K562 (cell line): ENCODE measurements at regions not wholly inside any gene's neighbourhood (a gene's known extent, or its start where the extent isn't known, plus 50 kb on each side); places are given as distances from the start of the nearest gene placed in this dataset.

Experiments used
- ATAC-seq: fragments of 200-7000 bp; cut with Tn5 transposase; 3 replicates; pipeline ENCODE4 v1.9.1; 2020; ENCODE audit warnings: moderate library complexity
- BruUV-seq: library from RNA; stranded (reverse); fragments of 400-500 nt; replicated peaks from 2 replicates; lab custom pipeline; 2021; lab: Mats Ljungman, UMichigan
- CTCF ChIA-PET: fragments of 300-600 bp; formaldehyde crosslinking; extraction: SDS; loops from one replicate; lab custom pipeline; 2021; ENCODE audit warnings: low intra/inter-chr PET ratio; lab: Yijun Ruan, JAX
- POLR2A ChIA-PET: fragments of 300-600, 350-650 bp; sonication (Branson Sonifier 250); formaldehyde crosslinking; extraction: SDS; loops from one replicate; lab custom pipeline; 2021; ENCODE audit warnings: antibody characterized with exemption, inconsistent platforms; lab: Yijun Ruan, JAX
- DNase-seq, 4 experiments: peaks; one replicate each; pipeline versions ENCODE4 v3.0.0 to v3.0.0-alpha.2; 2011 to 2018; ENCODE audit warnings: low spot score in 3 of 4, mixed read lengths in 3 of 4; ENCODE audit errors: extremely low read depth in 1 of 4
- FAIRE-seq: peaks from 2 replicates; lab custom pipeline; 2011; peaks lifted over from hg19 to GRCh38; lab: Jason Lieb, UNC
- H2AFZ ChIP-seq: 2 replicates; pipeline ENCODE4 v1.6.0; 2011; ENCODE audit warnings: low read depth, low read length, control low read depth, inconsistent platforms
- H3K27ac ChIP-seq: fragments of 200-600 bp; 3 replicates; pipeline ENCODE4 v1.8.0; 2011; ENCODE audit warnings: low read depth, mild to moderate bottlenecking, control low read depth, inconsistent platforms, low read length, moderate library complexity, mixed read lengths; ENCODE audit errors: extremely low read depth
- H3K27me3 ChIP-seq, 2 experiments: fragments of 300-600 bp in 1 of 2; 2 replicates in 1 of 2; 3 replicates in 1 of 2; pipeline versions ENCODE4 v1.6.0 to v1.8.0; 2011; ENCODE audit warnings: inconsistent platforms in 2 of 2, low read length in 2 of 2, mild to moderate bottlenecking in 1 of 2, mixed read lengths in 1 of 2, moderate library complexity in 1 of 2; ENCODE audit not compliant: control insufficient read depth in 2 of 2, insufficient read depth in 2 of 2
- H3K36me3 ChIP-seq: fragments of 300-600 bp; 3 replicates; pipeline ENCODE4 v1.8.0; 2011; ENCODE audit warnings: mild to moderate bottlenecking, low read length, inconsistent platforms; ENCODE audit not compliant: control insufficient read depth, insufficient read depth
- H3K4me1 ChIP-seq, 2 experiments: fragments of 200-600 bp in 1 of 2; replicated peaks in 1 of 2; 2 replicates in 1 of 2; 3 replicates in 1 of 2; pipeline versions ENCODE4 v1.5.1 to v1.8.0; 2011; ENCODE audit warnings: inconsistent platforms in 2 of 2, low read length in 2 of 2, mild to moderate bottlenecking in 1 of 2, mixed read lengths in 1 of 2, moderate library complexity in 1 of 2; ENCODE audit not compliant: control insufficient read depth in 2 of 2, insufficient read depth in 2 of 2
- H3K4me2 ChIP-seq: 2 replicates; pipeline ENCODE4 v1.6.1; 2011; ENCODE audit warnings: low read length, control low read depth, inconsistent platforms, mixed read lengths; ENCODE audit not compliant: insufficient read depth
- H3K4me3 ChIP-seq: fragments of 200-600 bp; sonication (generic), shearing (Covaris generic); 2 replicates; pipeline ENCODE4 v1.5.1; 2016; ENCODE audit warnings: control low read depth, inconsistent platforms
- H3K79me2 ChIP-seq: fragments of 200-600 bp; 3 replicates; pipeline ENCODE4 v1.8.0; 2011; ENCODE audit warnings: low read length, inconsistent platforms; ENCODE audit not compliant: control insufficient read depth, insufficient read depth
- H3K9ac ChIP-seq, 2 experiments: 2 replicates each; pipeline versions ENCODE4 v1.6.0 to v1.6.1; 2011; ENCODE audit warnings: low read depth in 2 of 2, low read length in 2 of 2, control low read depth in 1 of 2, inconsistent platforms in 1 of 2, mild to moderate bottlenecking in 1 of 2, mixed read lengths in 1 of 2; ENCODE audit not compliant: insufficient read depth in 1 of 2
- H3K9me1 ChIP-seq: one replicate; pipeline ENCODE4 v1.6.0; 2011; ENCODE audit warnings: inconsistent platforms, mild to moderate bottlenecking, low read length, moderate library complexity; ENCODE audit not compliant: control insufficient read depth, insufficient read depth
- H3K9me3 ChIP-seq: replicated peaks from 2 replicates; pipeline ENCODE4 v1.5.1; 2011; ENCODE audit warnings: low read depth, low read length, inconsistent platforms; ENCODE audit not compliant: control insufficient read depth, insufficient read depth
- H4K20me1 ChIP-seq: replicated peaks from 2 replicates; pipeline ENCODE4 v1.6.1; 2011; ENCODE audit warnings: low read length, inconsistent platforms, mixed read lengths; ENCODE audit not compliant: control insufficient read depth, insufficient read depth
- PHF20 ChIP-seq: fragments of 450-650 bp; IDR thresholded peaks from 2 replicates; pipeline ENCODE4 v1.6.1; 2018; ENCODE audit not compliant: partially characterized antibody
- RFX5 ChIP-seq: IDR thresholded peaks from 2 replicates; pipeline ENCODE4 v1.6.1; 2011; ENCODE audit warnings: low read depth, mild to moderate bottlenecking, improper control_type of control experiment, low read length
- SIRT6 ChIP-seq: IDR thresholded peaks from one replicate; pipeline ENCODE4 v1.6.1; 2012; ENCODE audit warnings: low read depth, mild to moderate bottlenecking, control low read depth, inconsistent platforms, low read length, moderate library complexity
- TCFL5 ChIP-seq: fragments of 250-450 bp; sonication (Bioruptor Pico); conservative IDR thresholded peaks from 2 replicates; pipeline ENCODE4 v1.6.1; 2021; ENCODE audit warnings: mild to moderate bottlenecking, moderate library complexity, matching md5 sums
- in situ Hi-C: fragments of 300-500 bp; cut with MboI; formaldehyde crosslinking; loops from 4 replicates; pipeline ENCODE4 v1.15.0; 2018; ENCODE audit warnings: inconsistent platforms, mixed read lengths
- intact Hi-C: fragments of 100-400 bp; cut with micrococcal nuclease; formaldehyde crosslinking; loops from 2 replicates; pipeline ENCODE4 v1.14.2; 2022
- TF ChIP-seq, protein P1 (sequence below): fragments of 200-800 bp; sonication (Bioruptor generic); IDR thresholded peaks from 2 replicates; pipeline ENCODE4 v1.6.1; 2016; ENCODE audit warnings: missing genetic modification characterization, missing compliant biosample characterization

- Histone ChIP-seq H3K4me3 (no peak overlapping the region), H2AFZ (no peak overlapping the region), H3K9me3 (0 out of 2 replicates have a peak, but pooled peaks cover 1% of the 10 kb centered on the region), H4K20me1 (no peaks in the 10 kb centered on the region), H3K4me2 (no peak overlapping the region), H3K36me3 (no peaks in the 10 kb centered on the region)
- POLR2A ChIA-PET: no interaction called here
- TF ChIP-seq RFX5 (no peak), SIRT6 (no peak), PHF20 (no peak), TCFL5 (CRISPR knock-in tag) (no peak)
- TF ChIP-seq, protein P1, sequence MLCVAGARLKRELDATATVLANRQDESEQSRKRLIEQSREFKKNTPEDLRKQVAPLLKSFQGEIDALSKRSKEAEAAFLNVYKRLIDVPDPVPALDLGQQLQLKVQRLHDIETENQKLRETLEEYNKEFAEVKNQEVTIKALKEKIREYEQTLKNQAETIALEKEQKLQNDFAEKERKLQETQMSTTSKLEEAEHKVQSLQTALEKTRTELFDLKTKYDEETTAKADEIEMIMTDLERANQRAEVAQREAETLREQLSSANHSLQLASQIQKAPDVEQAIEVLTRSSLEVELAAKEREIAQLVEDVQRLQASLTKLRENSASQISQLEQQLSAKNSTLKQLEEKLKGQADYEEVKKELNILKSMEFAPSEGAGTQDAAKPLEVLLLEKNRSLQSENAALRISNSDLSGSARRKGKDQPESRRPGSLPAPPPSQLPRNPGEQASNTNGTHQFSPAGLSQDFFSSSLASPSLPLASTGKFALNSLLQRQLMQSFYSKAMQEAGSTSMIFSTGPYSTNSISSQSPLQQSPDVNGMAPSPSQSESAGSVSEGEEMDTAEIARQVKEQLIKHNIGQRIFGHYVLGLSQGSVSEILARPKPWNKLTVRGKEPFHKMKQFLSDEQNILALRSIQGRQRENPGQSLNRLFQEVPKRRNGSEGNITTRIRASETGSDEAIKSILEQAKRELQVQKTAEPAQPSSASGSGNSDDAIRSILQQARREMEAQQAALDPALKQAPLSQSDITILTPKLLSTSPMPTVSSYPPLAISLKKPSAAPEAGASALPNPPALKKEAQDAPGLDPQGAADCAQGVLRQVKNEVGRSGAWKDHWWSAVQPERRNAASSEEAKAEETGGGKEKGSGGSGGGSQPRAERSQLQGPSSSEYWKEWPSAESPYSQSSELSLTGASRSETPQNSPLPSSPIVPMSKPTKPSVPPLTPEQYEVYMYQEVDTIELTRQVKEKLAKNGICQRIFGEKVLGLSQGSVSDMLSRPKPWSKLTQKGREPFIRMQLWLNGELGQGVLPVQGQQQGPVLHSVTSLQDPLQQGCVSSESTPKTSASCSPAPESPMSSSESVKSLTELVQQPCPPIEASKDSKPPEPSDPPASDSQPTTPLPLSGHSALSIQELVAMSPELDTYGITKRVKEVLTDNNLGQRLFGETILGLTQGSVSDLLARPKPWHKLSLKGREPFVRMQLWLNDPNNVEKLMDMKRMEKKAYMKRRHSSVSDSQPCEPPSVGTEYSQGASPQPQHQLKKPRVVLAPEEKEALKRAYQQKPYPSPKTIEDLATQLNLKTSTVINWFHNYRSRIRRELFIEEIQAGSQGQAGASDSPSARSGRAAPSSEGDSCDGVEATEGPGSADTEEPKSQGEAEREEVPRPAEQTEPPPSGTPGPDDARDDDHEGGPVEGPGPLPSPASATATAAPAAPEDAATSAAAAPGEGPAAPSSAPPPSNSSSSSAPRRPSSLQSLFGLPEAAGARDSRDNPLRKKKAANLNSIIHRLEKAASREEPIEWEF (CRISPR knock-in tag): no peak
- TF ChIP-seq, all 486 proteins: peak for 0
- DNase-seq (no peak), ATAC-seq (no peak), FAIRE-seq (no peak)
- Histone ChIP-seq H3K79me2 (no peaks in the 10 kb centered on the region), H3K27ac (no peak overlapping the region), H3K9ac (no peak overlapping the region), H3K4me1 (no peaks in the 10 kb centered on the region), H3K9me1 (no peaks in the 10 kb centered on the region), H3K27me3 (no peaks in the 10 kb centered on the region)
- in situ Hi-C loops: no loop called here
- CTCF ChIA-PET: no interaction called here
- BruUV-seq: no TSS peak
- intact Hi-C loops: no loop called here
These were observed 951.1 kb upstream of the NUDT12 start for GRCh38 chr5:104513640-104514072.
